SK-N-SH (cell line): ENCODE measurements at regions not wholly inside any gene's neighbourhood (a gene's known extent, or its start where the extent isn't known, plus 50 kb on each side); places are given as distances from the start of the nearest gene placed in this dataset.
"Not testable (repeated sequence)": the region's sequence is repeated elsewhere in the genome, so short reads cannot be mapped to it uniquely, and the experiment has no call there.

Experiments used
- CTCF ChIA-PET: fragments of 300-600, 350-600 bp; formaldehyde crosslinking; extraction: SDS; loops from one replicate; lab custom pipeline; 2021; lab: Yijun Ruan, JAX
- POLR2A ChIA-PET: fragments of 350-600 bp; sonication (Branson Sonifier 250); formaldehyde crosslinking; extraction: SDS; loops from one replicate; lab custom pipeline; 2020; ENCODE audit warnings: antibody characterized with exemption, inconsistent platforms; lab: Yijun Ruan, JAX
- DNase-seq: peaks from one replicate; pipeline ENCODE4 v3.0.0; 2012
- H2AFZ ChIP-seq: fragments of 200-600 bp; sonication (generic); 2 replicates; pipeline ENCODE4 v1.8.1; 2016; ENCODE audit warnings: antibody characterized with exemption, mild to moderate bottlenecking, low read depth
- H3F3A ChIP-seq: fragments of 200-600 bp; sonication (generic); replicated peaks from 2 replicates; pipeline ENCODE3; 2016; ENCODE audit warnings: antibody characterized with exemption, mild to moderate bottlenecking; ENCODE audit not compliant: insufficient read depth
- H3K27ac ChIP-seq, 2 experiments: fragments of 200-500 bp in 1 of 2; fragments of 200-600 bp in 1 of 2; sonication (Bioruptor generic) in 1 of 2; sonication (generic), shearing (Covaris generic) in 1 of 2; 2 replicates each; pipeline versions ENCODE4 v1.5.1 to v1.6.1; 2014 to 2016; ENCODE audit warnings: low read depth in 2 of 2, inconsistent platforms in 1 of 2, low read length in 1 of 2, mild to moderate bottlenecking in 1 of 2, mixed read lengths in 1 of 2
- H3K27me3 ChIP-seq: fragments of 200-600 bp; sonication (generic), shearing (Covaris generic); 2 replicates; pipeline ENCODE4 v1.6.1; 2016; ENCODE audit warnings: mixed run types; ENCODE audit not compliant: insufficient read depth
- H3K36me3 ChIP-seq, 2 experiments: fragments of 200-500 bp in 1 of 2; fragments of 200-600 bp in 1 of 2; sonication (Bioruptor generic) in 1 of 2; sonication (generic) in 1 of 2; replicated peaks in 1 of 2; 2 replicates each; pipeline versions ENCODE3 to v1.5.1; 2014 to 2016; ENCODE audit warnings: low read length in 1 of 2, mild to moderate bottlenecking in 1 of 2; ENCODE audit not compliant: insufficient read depth in 2 of 2, control insufficient read depth in 1 of 2
- H3K4me1 ChIP-seq, 2 experiments: fragments of 200-500 bp in 1 of 2; fragments of 200-600 bp in 1 of 2; sonication (Bioruptor generic) in 1 of 2; sonication (generic), shearing (Covaris generic) in 1 of 2; 2 replicates each; pipeline versions ENCODE4 v1.5.1 to v1.6.1; 2014 to 2016; ENCODE audit warnings: low read depth in 1 of 2, low read length in 1 of 2, mixed run types in 1 of 2; ENCODE audit not compliant: insufficient read depth in 2 of 2, control insufficient read depth in 1 of 2
- H3K4me2 ChIP-seq: fragments of 200-600 bp; sonication (generic), shearing (Covaris generic); 2 replicates; pipeline ENCODE4 v1.6.1; 2017; ENCODE audit warnings: mixed run types
- H3K4me3 ChIP-seq, 2 experiments: fragments of 200-500 bp in 1 of 2; fragments of 200-600 bp in 1 of 2; sonication (Bioruptor generic) in 1 of 2; sonication (generic), shearing (Covaris generic) in 1 of 2; 2 replicates each; pipeline versions ENCODE4 v1.5.1 to v1.8.1; 2014 to 2016; ENCODE audit warnings: low read depth in 2 of 2, inconsistent platforms in 1 of 2, low read length in 1 of 2, mild to moderate bottlenecking in 1 of 2, mixed read lengths in 1 of 2, moderate library complexity in 1 of 2
- H3K79me2 ChIP-seq: fragments of 200-600 bp; sonication (generic); 2 replicates; pipeline ENCODE4 v1.8.1; 2017; ENCODE audit warnings: mild to moderate bottlenecking; ENCODE audit not compliant: insufficient read depth
- H3K9ac ChIP-seq: fragments of 200-600 bp; sonication (generic); 2 replicates; pipeline ENCODE4 v1.6.1; 2017; ENCODE audit warnings: mixed run types
- H3K9me2 ChIP-seq: fragments of 200-600 bp; sonication (generic); 2 replicates; pipeline ENCODE4 v1.6.1; 2017; ENCODE audit warnings: mixed run types
- H3K9me3 ChIP-seq: fragments of 200-600 bp; sonication (generic); 2 replicates; pipeline ENCODE4 v1.6.1; 2017; ENCODE audit warnings: mixed run types, mild to moderate bottlenecking, moderate library complexity
- H4K20me1 ChIP-seq: fragments of 200-600 bp; sonication (generic); 2 replicates; pipeline ENCODE4 v1.6.1; 2017; ENCODE audit warnings: mild to moderate bottlenecking, mixed run types; ENCODE audit not compliant: insufficient read depth
- CTCF ChIP-seq: fragments of 200-600 bp; sonication (generic); IDR thresholded peaks from 2 replicates; pipeline ENCODE4 v1.6.1; 2017; ENCODE audit warnings: antibody characterized with exemption, mild to moderate bottlenecking, moderate library complexity
- ELF1 ChIP-seq: IDR thresholded peaks from 2 replicates; pipeline ENCODE4 v1.4.0; 2012
- EP300 ChIP-seq, 2 experiments: IDR thresholded peaks; 2 replicates each; pipeline versions ENCODE4 v1.4.0 to v1.6.1; 2012; ENCODE audit warnings: borderline replicate concordance in 1 of 2, low read depth in 1 of 2, low read length in 1 of 2
- EZH2phosphoT487 ChIP-seq: fragments of 200-600 bp; sonication (generic); IDR thresholded peaks from 2 replicates; pipeline ENCODE4 v1.6.1; 2017; ENCODE audit warnings: low read depth, mixed run types, mild to moderate bottlenecking, antibody characterized with exemption, moderate library complexity, borderline replicate concordance
- FOSL2 ChIP-seq: IDR thresholded peaks from 2 replicates; pipeline ENCODE4 v1.4.0; 2012; ENCODE audit warnings: low read depth, mild to moderate bottlenecking, moderate library complexity, borderline replicate concordance
- FOXJ3 ChIP-seq: sonication (generic); formaldehyde crosslinking; IDR thresholded peaks from 2 replicates; pipeline ENCODE4 v1.5.1; 2020; ENCODE audit warnings: mild to moderate bottlenecking, missing genetic modification reagents
- FOXM1 ChIP-seq: IDR thresholded peaks from 2 replicates; pipeline ENCODE4 v1.4.0; 2012; ENCODE audit warnings: low read depth, mild to moderate bottlenecking
- GABPA ChIP-seq: IDR thresholded peaks from 2 replicates; pipeline ENCODE4 v1.4.0; 2012; ENCODE audit warnings: low read depth, mild to moderate bottlenecking
- GATA2 ChIP-seq: sonication (generic); formaldehyde crosslinking; IDR thresholded peaks from 2 replicates; pipeline ENCODE4 v1.5.0; 2020; ENCODE audit warnings: mild to moderate bottlenecking, missing genetic modification reagents
- MEF2A ChIP-seq: IDR thresholded peaks from 2 replicates; pipeline ENCODE4 v1.4.0; 2012; ENCODE audit warnings: low read depth, borderline replicate concordance
- NRF1 ChIP-seq: IDR thresholded peaks from 2 replicates; pipeline ENCODE4 v1.6.1; 2012; ENCODE audit warnings: low read depth, mild to moderate bottlenecking, low read length
- POLR2AphosphoS5 ChIP-seq: IDR thresholded peaks from 2 replicates; pipeline ENCODE4 v1.6.1; 2012; ENCODE audit warnings: low read depth, low read length
- RAD21 ChIP-seq: IDR thresholded peaks from 2 replicates; pipeline ENCODE4 v1.6.1; 2012; ENCODE audit warnings: mild to moderate bottlenecking, low read length
- RXRA ChIP-seq: IDR thresholded peaks from 2 replicates; pipeline ENCODE4 v1.4.0; 2012; ENCODE audit warnings: low read depth, mild to moderate bottlenecking, borderline replicate concordance
- TAF1 ChIP-seq: IDR thresholded peaks from 2 replicates; pipeline ENCODE4 v1.6.1; 2012; ENCODE audit warnings: low read depth, mild to moderate bottlenecking, low read length, moderate library complexity, borderline replicate concordance
- YY1 ChIP-seq: IDR thresholded peaks from 2 replicates; pipeline ENCODE4 v1.4.0; 2012; ENCODE audit warnings: low read depth, mild to moderate bottlenecking
- WGBS: methylation state at CpG from one replicate; pipeline ENCODE4 v1.1.6; 2017; ENCODE audit warnings: low lambda C conversion rate; 5-methylcytosine and 5-hydroxymethylcytosine counted together
- TF ChIP-seq, protein P1 (sequence below): IDR thresholded peaks from 2 replicates; pipeline ENCODE4 v1.6.1; 2012; ENCODE audit warnings: mild to moderate bottlenecking, low read depth, low read length, moderate library complexity
- TF ChIP-seq, protein P2 (sequence below): fragments of 150-350 bp; IDR thresholded peaks from 2 replicates; pipeline ENCODE4 v1.6.1; 2016; ENCODE audit warnings: mild to moderate bottlenecking, low read depth, low read length
- TF ChIP-seq, protein P3 (sequence below): IDR thresholded peaks from 2 replicates; pipeline ENCODE4 v1.4.0; 2012; ENCODE audit warnings: low read depth

- DNase-seq, H3K27me3 ChIP-seq, H3K79me2 ChIP-seq, H3K4me2 ChIP-seq, CTCF ChIA-PET, H3K4me1 ChIP-seq, H3K9me3 ChIP-seq, H3K4me3 ChIP-seq, H4K20me1 ChIP-seq, H3K9me2 ChIP-seq, H3K36me3 ChIP-seq, H3F3A ChIP-seq, POLR2A ChIA-PET, H3K9ac ChIP-seq, H3K27ac ChIP-seq, H2AFZ ChIP-seq: not testable (repeated sequence)
- 44% methylated on average over 1 of the region's 1 CpG for WGBS
Measured at GRCh38 chr3:171924864-171925263, 81.7 kb downstream of the TMEM212 start.

GRCh38 chr3:171932153-171932611 lies 89.0 kb downstream of the TMEM212 start:
- Histone ChIP-seq H3K27ac (no peak overlapping the region), H3K79me2 (no peaks in the 10 kb centered on the region), H3K4me3 (no peak overlapping the region), H4K20me1 (no peaks in the 10 kb centered on the region), H3K4me1 (no peaks in the 10 kb centered on the region; a peak in 1 of 4 replicates), H3K4me2 (no peak overlapping the region), H3K36me3 (no peaks in the 10 kb centered on the region), H3K27me3 (no peaks in the 10 kb centered on the region), H3K9ac (no peak overlapping the region), H3K9me3 (no peaks in the 10 kb centered on the region), H3F3A (no peaks in the 10 kb centered on the region), H2AFZ (no peak overlapping the region), H3K9me2 (no peaks in the 10 kb centered on the region)
- ChIA-PET CTCF (no interaction called here), POLR2A (no interaction called here)
- WGBS = 94% methylated on average over 9 of the region's 10 CpGs
- no peak for TF ChIP-seq FOSL2
- TF ChIP-seq GABPA = no peak
- no peak for TF ChIP-seq GATA2 (CRISPR knock-in tag)
- no peak for TF ChIP-seq TAF1
- no peak for TF ChIP-seq YY1
- no peak for TF ChIP-seq CTCF
- no peak for TF ChIP-seq EZH2phosphoT487
- no peak for TF ChIP-seq RXRA
- TF ChIP-seq, protein P1, sequence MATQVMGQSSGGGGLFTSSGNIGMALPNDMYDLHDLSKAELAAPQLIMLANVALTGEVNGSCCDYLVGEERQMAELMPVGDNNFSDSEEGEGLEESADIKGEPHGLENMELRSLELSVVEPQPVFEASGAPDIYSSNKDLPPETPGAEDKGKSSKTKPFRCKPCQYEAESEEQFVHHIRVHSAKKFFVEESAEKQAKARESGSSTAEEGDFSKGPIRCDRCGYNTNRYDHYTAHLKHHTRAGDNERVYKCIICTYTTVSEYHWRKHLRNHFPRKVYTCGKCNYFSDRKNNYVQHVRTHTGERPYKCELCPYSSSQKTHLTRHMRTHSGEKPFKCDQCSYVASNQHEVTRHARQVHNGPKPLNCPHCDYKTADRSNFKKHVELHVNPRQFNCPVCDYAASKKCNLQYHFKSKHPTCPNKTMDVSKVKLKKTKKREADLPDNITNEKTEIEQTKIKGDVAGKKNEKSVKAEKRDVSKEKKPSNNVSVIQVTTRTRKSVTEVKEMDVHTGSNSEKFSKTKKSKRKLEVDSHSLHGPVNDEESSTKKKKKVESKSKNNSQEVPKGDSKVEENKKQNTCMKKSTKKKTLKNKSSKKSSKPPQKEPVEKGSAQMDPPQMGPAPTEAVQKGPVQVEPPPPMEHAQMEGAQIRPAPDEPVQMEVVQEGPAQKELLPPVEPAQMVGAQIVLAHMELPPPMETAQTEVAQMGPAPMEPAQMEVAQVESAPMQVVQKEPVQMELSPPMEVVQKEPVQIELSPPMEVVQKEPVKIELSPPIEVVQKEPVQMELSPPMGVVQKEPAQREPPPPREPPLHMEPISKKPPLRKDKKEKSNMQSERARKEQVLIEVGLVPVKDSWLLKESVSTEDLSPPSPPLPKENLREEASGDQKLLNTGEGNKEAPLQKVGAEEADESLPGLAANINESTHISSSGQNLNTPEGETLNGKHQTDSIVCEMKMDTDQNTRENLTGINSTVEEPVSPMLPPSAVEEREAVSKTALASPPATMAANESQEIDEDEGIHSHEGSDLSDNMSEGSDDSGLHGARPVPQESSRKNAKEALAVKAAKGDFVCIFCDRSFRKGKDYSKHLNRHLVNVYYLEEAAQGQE = no peak
- TF ChIP-seq MEF2A = no peak
- TF ChIP-seq RAD21 = no peak
- no peak for TF ChIP-seq ELF1
- TF ChIP-seq FOXJ3 = no peak
- TF ChIP-seq FOXM1 = no peak
- TF ChIP-seq, protein P2, sequence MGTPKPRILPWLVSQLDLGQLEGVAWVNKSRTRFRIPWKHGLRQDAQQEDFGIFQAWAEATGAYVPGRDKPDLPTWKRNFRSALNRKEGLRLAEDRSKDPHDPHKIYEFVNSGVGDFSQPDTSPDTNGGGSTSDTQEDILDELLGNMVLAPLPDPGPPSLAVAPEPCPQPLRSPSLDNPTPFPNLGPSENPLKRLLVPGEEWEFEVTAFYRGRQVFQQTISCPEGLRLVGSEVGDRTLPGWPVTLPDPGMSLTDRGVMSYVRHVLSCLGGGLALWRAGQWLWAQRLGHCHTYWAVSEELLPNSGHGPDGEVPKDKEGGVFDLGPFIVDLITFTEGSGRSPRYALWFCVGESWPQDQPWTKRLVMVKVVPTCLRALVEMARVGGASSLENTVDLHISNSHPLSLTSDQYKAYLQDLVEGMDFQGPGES = no peak
- TF ChIP-seq NRF1 = no peak
- no peak for TF ChIP-seq POLR2AphosphoS5
- no peak for TF ChIP-seq EP300 (IDR thresholded peaks at IDR 0.05; ENCODE audit: borderline replicate concordance in 1 of 2, low read depth in 1 of 2, low read length in 1 of 2)
- TF ChIP-seq, protein P3, sequence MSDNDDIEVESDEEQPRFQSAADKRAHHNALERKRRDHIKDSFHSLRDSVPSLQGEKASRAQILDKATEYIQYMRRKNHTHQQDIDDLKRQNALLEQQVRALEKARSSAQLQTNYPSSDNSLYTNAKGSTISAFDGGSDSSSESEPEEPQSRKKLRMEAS = no peak
- no peak for DNase-seq
